ENCODE measurements at regions not wholly inside any gene's neighbourhood (a gene's known extent, or its start where the extent isn't known, plus 50 kb on each side); places are given as distances from the start of the nearest gene placed in this dataset.

- TF ChIP-seq CTCF (IDR thresholded peaks at IDR 0.05) (no peak), POLR2AphosphoS5 (IDR thresholded peaks at IDR 0.05) (no peak), POLR2A (IDR thresholded peaks at IDR 0.05) (no peak)
These were observed 95.7 kb downstream of the VSTM2A start for GRCh38 chr7:54637712-54638396.

Measured in breast epithelium (tissue), 3 donors.